Activated CD8-positive, alpha-beta T cell treated with anti-CD3 and anti-CD28 coated beads for 36 hours (primary cell): ENCODE measurements at regions not wholly inside any gene's neighbourhood (a gene's known extent, or its start where the extent isn't known, plus 50 kb on each side); places are given as distances from the start of the nearest gene placed in this dataset.

ENCODE experiments used
- ATAC-seq: fragments of 200-7000 bp; cut with Tn5 transposase; one replicate; pipeline ENCODE4 v1.10.0; 2021; ENCODE audit warnings: mild to moderate bottlenecking, moderate library complexity
- CTCF ChIA-PET: fragments of 350-600 bp; sonication (Branson Sonifier 250); formaldehyde crosslinking; loops from one replicate; lab custom pipeline; 2021; ENCODE audit warnings: antibody characterized with exemption; lab: Charles Lee
- POLR2A ChIA-PET: fragments of 350-600 bp; sonication (Branson Sonifier 250); formaldehyde crosslinking; loops from one replicate; lab custom pipeline; 2021; ENCODE audit warnings: antibody characterized with exemption; lab: Charles Lee
- DNase-seq: peaks from one replicate; pipeline ENCODE4 v3.0.0-alpha.2; 2020
- H3K27ac Mint-ChIP-seq: one replicate; pipeline ENCODE4 v1.8.0; 2021; ENCODE audit warnings: mild to moderate bottlenecking, mixed read lengths
- H3K27me3 Mint-ChIP-seq: one replicate; pipeline ENCODE4 v1.8.0; 2021; ENCODE audit warnings: mixed read lengths
- H3K36me3 Mint-ChIP-seq: one replicate; pipeline ENCODE4 v1.8.0; 2021; ENCODE audit warnings: low read depth, mixed read lengths
- H3K4me1 Mint-ChIP-seq: one replicate; pipeline ENCODE4 v1.8.0; 2021; ENCODE audit warnings: low read depth, mixed read lengths
- H3K4me3 Mint-ChIP-seq: one replicate; pipeline ENCODE4 v1.8.0; 2021; ENCODE audit warnings: mild to moderate bottlenecking, moderate library complexity, mixed read lengths
- H3K9me3 Mint-ChIP-seq: one replicate; pipeline ENCODE4 v1.8.0; 2021; ENCODE audit warnings: mixed read lengths
- CTCF ChIP-seq: fragments of 200-600 bp; IDR thresholded peaks from one replicate; pipeline ENCODE4 v1.8.0; 2022; ENCODE audit warnings: antibody characterized with exemption, mild to moderate bottlenecking
- intact Hi-C: fragments of 100-400 bp; cut with micrococcal nuclease; formaldehyde crosslinking; loops from one replicate; pipeline ENCODE4 v1.10.0; 2022

DNA sequence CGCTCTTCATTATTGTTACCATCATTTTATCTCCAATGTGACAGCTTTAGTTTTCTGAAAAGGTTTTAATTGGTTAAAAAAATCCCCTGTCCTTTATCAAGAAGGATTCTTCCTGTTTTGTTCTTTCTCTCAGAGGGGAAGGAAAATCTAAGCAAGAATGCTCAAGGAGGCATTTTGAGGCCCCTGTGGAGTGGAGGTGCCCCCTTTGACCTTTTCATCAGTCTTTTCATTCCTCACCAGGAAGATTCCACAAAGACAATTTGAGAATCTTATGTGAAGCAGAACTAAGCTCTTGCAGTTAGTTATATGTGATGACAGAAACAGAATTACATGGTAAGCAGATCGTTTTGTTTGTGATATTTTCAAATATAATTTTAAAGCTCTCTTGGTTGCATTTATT is 489.6 kb downstream of the MAN2A1 start:
- ATAC-seq = no peak
- H3K4me1 Mint-ChIP-seq = no peaks in the 10 kb centered on the region
- ChIA-PET POLR2A (no interaction called here), CTCF (no interaction called here)
- H3K27ac Mint-ChIP-seq = no peak overlapping the region
- intact Hi-C loops = no loop called here
- no peak for TF ChIP-seq CTCF
- H3K9me3 Mint-ChIP-seq = peaks cover 2% of the 10 kb centered on the region
- DNase-seq = no peak
- no peak overlapping the region for H3K4me3 Mint-ChIP-seq
- no peaks in the 10 kb centered on the region for H3K27me3 Mint-ChIP-seq
- no peaks in the 10 kb centered on the region for H3K36me3 Mint-ChIP-seq

- POLR2A ChIA-PET = no interaction called here
- CTCF ChIA-PET = no interaction called here
- ATAC-seq (no peak), DNase-seq (no peak)
- Mint-ChIP-seq H3K36me3 (no peaks in the 10 kb centered on the region), H3K9me3 (no peaks in the 10 kb centered on the region), H3K4me3 (no peak overlapping the region), H3K27ac (no peak overlapping the region), H3K27me3 (no peaks in the 10 kb centered on the region), H3K4me1 (no peaks in the 10 kb centered on the region)
- no peak for TF ChIP-seq CTCF
- intact Hi-C loops = no loop called here
These were observed 504.5 kb downstream of the MAN2A1 start for GRCh38 chr5:110194191-110194590.

GRCh38 chr5:110195288-110195687 is 505.6 kb downstream of the MAN2A1 start:
- Mint-ChIP-seq H3K27ac (no peak overlapping the region), H3K36me3 (no peaks in the 10 kb centered on the region), H3K27me3 (no peaks in the 10 kb centered on the region), H3K4me1 (no peaks in the 10 kb centered on the region), H3K4me3 (no peak overlapping the region), H3K9me3 (no peaks in the 10 kb centered on the region)
- no peak for TF ChIP-seq CTCF
- ATAC-seq (no peak), DNase-seq (no peak)
- ChIA-PET CTCF (no interaction called here), POLR2A (no interaction called here)
- intact Hi-C loops = no loop called here

DNA sequence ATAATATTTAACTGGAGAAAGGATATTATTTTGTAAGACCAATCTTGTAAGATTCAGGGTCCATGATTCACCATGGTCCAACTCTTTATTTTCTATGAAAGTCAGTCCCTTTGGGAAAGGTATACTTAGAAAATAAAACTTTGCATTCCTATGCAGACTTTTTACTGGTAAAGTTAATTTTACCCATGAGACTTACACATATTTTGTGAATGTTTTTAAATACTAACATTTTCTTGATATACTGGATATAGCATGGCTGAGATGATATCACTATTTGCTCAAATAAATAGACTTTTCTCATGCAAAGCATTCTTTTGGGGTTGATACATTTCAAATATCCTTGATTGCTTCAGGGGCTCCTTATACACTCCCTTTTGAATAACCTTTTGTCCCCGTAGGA is 512.1 kb downstream of the MAN2A1 start:
- ChIA-PET POLR2A (interaction anchor here (0.6 kb wide), 1 partner anchor 1073 kb away, joined by 3 read pairs; no protein-coding TSS in a partner anchor), CTCF (no interaction called here)
- no peak overlapping the region for H3K4me3 Mint-ChIP-seq
- no peaks in the 10 kb centered on the region for H3K9me3 Mint-ChIP-seq
- H3K27ac Mint-ChIP-seq = no peak overlapping the region
- DNase-seq (no peak), ATAC-seq (no peak)
- H3K36me3 Mint-ChIP-seq = no peaks in the 10 kb centered on the region
- intact Hi-C loops = no loop called here
- H3K27me3 Mint-ChIP-seq = no peaks in the 10 kb centered on the region
- TF ChIP-seq CTCF = no peak
- H3K4me1 Mint-ChIP-seq = no peaks in the 10 kb centered on the region

DNA sequence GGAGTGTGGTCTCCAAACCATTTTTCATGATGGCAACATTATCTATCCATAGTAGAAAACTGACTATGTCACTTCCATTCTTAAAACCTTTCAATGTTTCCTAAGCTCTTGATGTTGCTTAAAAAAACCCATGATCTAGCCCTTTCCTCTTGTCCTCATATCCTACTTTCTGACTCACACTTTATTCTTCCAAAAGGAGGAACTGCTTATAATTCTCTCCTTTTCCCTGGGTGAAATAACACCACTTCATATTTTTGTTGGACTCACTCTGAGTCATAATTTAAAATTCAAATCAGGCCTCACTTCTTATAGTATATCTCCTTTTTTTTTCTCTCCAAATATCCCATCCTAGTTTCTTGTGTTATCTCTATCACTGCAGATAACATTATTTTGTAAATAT is 513.9 kb downstream of the MAN2A1 start:
- no peak for TF ChIP-seq CTCF
- intact Hi-C loops = no loop called here

More for the DNA sequence above, 513.9 kb downstream of the MAN2A1 start:
- CTCF ChIA-PET = no interaction called here
- H3K4me1 Mint-ChIP-seq = no peaks in the 10 kb centered on the region
- no peaks in the 10 kb centered on the region for H3K9me3 Mint-ChIP-seq
- no peak for DNase-seq
- H3K4me3 Mint-ChIP-seq = no peak overlapping the region
- POLR2A ChIA-PET = no interaction called here
- no peaks in the 10 kb centered on the region for H3K36me3 Mint-ChIP-seq
- no peaks in the 10 kb centered on the region for H3K27me3 Mint-ChIP-seq
- no peak overlapping the region for H3K27ac Mint-ChIP-seq
- no peak for ATAC-seq
